MM.1S (cell line): ENCODE measurements at regions not wholly inside any gene's neighbourhood (a gene's known extent, or its start where the extent isn't known, plus 50 kb on each side); places are given as distances from the start of the nearest gene placed in this dataset.

ENCODE experiments used
- DNase-seq: peaks from one replicate; pipeline ENCODE4 v3.0.0-alpha.2; 2015
- H2AFZ ChIP-seq: fragments of 300-600 bp; sonication (generic); 2 replicates; pipeline ENCODE4 v1.6.0; 2016; ENCODE audit warnings: antibody characterized with exemption, low read length
- H3F3A ChIP-seq: fragments of 300-600 bp; sonication (generic); 2 replicates; pipeline ENCODE4 v1.6.1; 2016; ENCODE audit warnings: mild to moderate bottlenecking, antibody characterized with exemption, low read length, moderate library complexity, mixed read lengths; ENCODE audit not compliant: insufficient read depth
- H3K27ac ChIP-seq: fragments of 300-600 bp; sonication (generic); 2 replicates; pipeline ENCODE4 v1.5.1; 2016; ENCODE audit warnings: mild to moderate bottlenecking, low read length
- H3K27me3 ChIP-seq: fragments of 300-600 bp; sonication (generic); replicated peaks from 2 replicates; pipeline ENCODE4 v1.6.0; 2016; ENCODE audit warnings: low read length; ENCODE audit not compliant: insufficient read depth
- H3K36me3 ChIP-seq: fragments of 300-600 bp; sonication (generic); replicated peaks from 2 replicates; pipeline ENCODE4 v1.6.1; 2016; ENCODE audit warnings: mild to moderate bottlenecking, low read length, mixed read lengths; ENCODE audit not compliant: insufficient read depth
- H3K4me1 ChIP-seq: fragments of 300-600 bp; sonication (generic); 2 replicates; pipeline ENCODE4 v1.6.1; 2016; ENCODE audit warnings: low read length, mixed read lengths
- H3K4me2 ChIP-seq: fragments of 300-600 bp; sonication (generic); 2 replicates; pipeline ENCODE4 v1.6.0; 2016; ENCODE audit warnings: low read depth, low read length
- H3K4me3 ChIP-seq: fragments of 300-600 bp; sonication (generic); 2 replicates; pipeline ENCODE4 v1.5.1; 2016; ENCODE audit warnings: low read length, mixed read lengths
- H3K79me2 ChIP-seq: fragments of 300-600 bp; sonication (generic); 2 replicates; pipeline ENCODE4 v1.6.1; 2016; ENCODE audit warnings: mixed run types, low read length, mixed read lengths
- H3K9ac ChIP-seq: fragments of 300-600 bp; sonication (generic); 2 replicates; pipeline ENCODE4 v1.6.1; 2016; ENCODE audit warnings: low read length, mixed read lengths
- H3K9me2 ChIP-seq: fragments of 300-600 bp; sonication (generic); replicated peaks from 2 replicates; pipeline ENCODE4 v1.6.1; 2016; ENCODE audit warnings: mild to moderate bottlenecking, low read length, mixed read lengths; ENCODE audit not compliant: insufficient read depth
- H3K9me3 ChIP-seq: fragments of 300-600 bp; sonication (generic); replicated peaks from 2 replicates; pipeline ENCODE4 v1.6.1; 2016; ENCODE audit warnings: mild to moderate bottlenecking, low read length, mixed read lengths; ENCODE audit not compliant: insufficient read depth
- H4K20me1 ChIP-seq: fragments of 300-600 bp; sonication (generic); 2 replicates; pipeline ENCODE4 v1.6.1; 2016; ENCODE audit warnings: mild to moderate bottlenecking, low read length, moderate library complexity, mixed read lengths; ENCODE audit not compliant: insufficient read depth
- EZH2 ChIP-seq: fragments of 300-600 bp; sonication (generic); optimal IDR thresholded peaks from 2 replicates; pipeline ENCODE3; 2017; ENCODE audit warnings: low read depth, mild to moderate bottlenecking, antibody characterized with exemption, low read length, mixed read lengths
- EZH2phosphoT487 ChIP-seq: fragments of 300-600 bp; sonication (generic); IDR thresholded peaks from 2 replicates; pipeline ENCODE4 v1.6.1; 2018; ENCODE audit warnings: antibody characterized with exemption, low read length
- TF ChIP-seq, protein P1 (sequence below): fragments of 300-600 bp; sonication (generic); IDR thresholded peaks from 2 replicates; pipeline ENCODE4 v1.5.1; 2016; ENCODE audit warnings: antibody characterized with exemption, low read length, mixed read lengths

DNA sequence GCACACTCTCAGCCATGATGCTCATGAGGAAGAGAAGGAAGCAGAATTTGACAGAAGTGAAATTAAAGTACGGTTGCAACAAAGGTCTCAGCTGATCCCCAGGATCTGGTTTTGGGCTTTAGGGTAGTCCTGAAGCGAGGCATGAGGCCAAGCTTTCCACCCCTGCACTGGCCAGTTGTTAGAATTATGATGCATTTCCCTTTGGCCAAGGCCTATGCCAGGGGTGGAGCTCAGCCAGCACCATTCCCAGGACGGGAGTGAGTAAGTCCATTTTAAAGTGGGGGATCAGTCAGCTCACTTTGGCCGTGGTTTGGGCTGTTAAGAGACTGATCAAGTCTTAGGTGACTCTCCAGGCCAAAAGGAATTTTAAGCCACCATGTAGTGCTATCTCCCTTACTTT, 314.5 kb upstream of the MMADHC start:
- no peak overlapping the region for H3K27ac ChIP-seq
- DNase-seq = no peak
- no peaks in the 10 kb centered on the region for H3F3A ChIP-seq
- no peak overlapping the region for H3K4me2 ChIP-seq
- H3K4me1 ChIP-seq = no peaks in the 10 kb centered on the region
- H3K27me3 ChIP-seq = no peaks in the 10 kb centered on the region
- no peaks in the 10 kb centered on the region for H3K79me2 ChIP-seq
- H3K9me3 ChIP-seq = no peaks in the 10 kb centered on the region
- no peaks in the 10 kb centered on the region for H3K36me3 ChIP-seq
- H3K9me2 ChIP-seq = no peaks in the 10 kb centered on the region
- H2AFZ ChIP-seq = no peak overlapping the region
- TF ChIP-seq EZH2 (no peak), EZH2phosphoT487 (no peak)
- TF ChIP-seq, protein P1, sequence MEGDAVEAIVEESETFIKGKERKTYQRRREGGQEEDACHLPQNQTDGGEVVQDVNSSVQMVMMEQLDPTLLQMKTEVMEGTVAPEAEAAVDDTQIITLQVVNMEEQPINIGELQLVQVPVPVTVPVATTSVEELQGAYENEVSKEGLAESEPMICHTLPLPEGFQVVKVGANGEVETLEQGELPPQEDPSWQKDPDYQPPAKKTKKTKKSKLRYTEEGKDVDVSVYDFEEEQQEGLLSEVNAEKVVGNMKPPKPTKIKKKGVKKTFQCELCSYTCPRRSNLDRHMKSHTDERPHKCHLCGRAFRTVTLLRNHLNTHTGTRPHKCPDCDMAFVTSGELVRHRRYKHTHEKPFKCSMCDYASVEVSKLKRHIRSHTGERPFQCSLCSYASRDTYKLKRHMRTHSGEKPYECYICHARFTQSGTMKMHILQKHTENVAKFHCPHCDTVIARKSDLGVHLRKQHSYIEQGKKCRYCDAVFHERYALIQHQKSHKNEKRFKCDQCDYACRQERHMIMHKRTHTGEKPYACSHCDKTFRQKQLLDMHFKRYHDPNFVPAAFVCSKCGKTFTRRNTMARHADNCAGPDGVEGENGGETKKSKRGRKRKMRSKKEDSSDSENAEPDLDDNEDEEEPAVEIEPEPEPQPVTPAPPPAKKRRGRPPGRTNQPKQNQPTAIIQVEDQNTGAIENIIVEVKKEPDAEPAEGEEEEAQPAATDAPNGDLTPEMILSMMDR = no peak
- no peak overlapping the region for H3K4me3 ChIP-seq
- H4K20me1 ChIP-seq = no peaks in the 10 kb centered on the region
- no peak overlapping the region for H3K9ac ChIP-seq

DNA sequence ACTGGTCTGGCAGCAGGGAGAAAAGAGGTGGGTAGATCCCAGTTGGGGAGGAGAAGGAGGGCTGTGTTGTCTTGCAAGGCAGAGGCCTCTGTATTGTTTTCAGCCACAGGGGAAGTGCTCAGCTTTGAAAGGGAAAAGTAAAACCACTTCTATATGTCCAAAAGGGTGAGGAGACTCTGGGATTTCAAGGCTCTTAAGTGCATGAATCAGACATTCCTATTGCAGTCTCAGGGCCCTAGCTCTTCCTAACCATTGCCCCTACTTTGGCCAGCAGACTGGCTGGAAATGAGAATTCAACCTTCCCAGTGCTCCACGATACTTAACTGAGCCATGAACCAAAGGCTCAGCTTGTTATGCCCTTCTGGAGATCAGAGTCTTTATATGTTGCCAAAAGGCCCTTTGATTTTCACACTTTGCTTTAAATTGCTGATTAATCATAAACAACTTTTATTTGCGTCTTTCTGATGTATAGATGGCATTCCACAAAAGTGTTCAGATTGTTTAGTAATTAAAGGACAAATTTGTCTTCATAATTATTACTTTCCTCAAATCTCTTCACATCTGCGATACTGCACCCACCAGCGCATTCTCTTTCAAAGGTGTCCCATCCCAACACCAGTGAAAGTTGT, 313.8 kb upstream of the MMADHC start:
- H3K36me3 ChIP-seq = no peaks in the 10 kb centered on the region
- H4K20me1 ChIP-seq = no peaks in the 10 kb centered on the region
- no peaks in the 10 kb centered on the region for H3K9me2 ChIP-seq
- no peak overlapping the region for H3K27ac ChIP-seq
- no peaks in the 10 kb centered on the region for H3F3A ChIP-seq
- TF ChIP-seq, protein P1 = no peak
- no peak for TF ChIP-seq EZH2phosphoT487
- no peak for TF ChIP-seq EZH2
- no peaks in the 10 kb centered on the region for H3K9me3 ChIP-seq
- no peak overlapping the region for H2AFZ ChIP-seq
- no peak for DNase-seq
- no peak overlapping the region for H3K4me3 ChIP-seq
- no peak overlapping the region for H3K4me2 ChIP-seq
- no peaks in the 10 kb centered on the region for H3K4me1 ChIP-seq
- no peaks in the 10 kb centered on the region for H3K79me2 ChIP-seq
- no peaks in the 10 kb centered on the region for H3K27me3 ChIP-seq
- no peak overlapping the region for H3K9ac ChIP-seq

DNA sequence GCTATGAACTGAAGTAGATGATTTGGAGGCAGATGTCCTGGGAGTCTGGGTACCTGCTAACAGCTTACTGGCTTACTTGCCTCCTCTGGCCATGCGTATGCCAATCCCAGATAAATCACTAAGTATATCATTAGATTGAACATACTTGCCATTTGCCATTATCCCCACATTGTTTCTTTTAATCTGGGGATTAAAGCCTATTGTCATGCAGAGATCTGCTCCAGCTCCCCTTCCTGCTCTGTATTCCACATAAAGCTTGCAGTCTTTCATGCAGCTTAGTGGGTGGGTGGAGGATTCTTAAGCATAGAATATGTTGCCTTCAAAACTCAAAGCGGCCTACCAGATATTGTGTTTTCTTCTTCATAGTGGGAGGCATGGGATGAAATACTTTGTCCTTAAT, 311.8 kb upstream of the MMADHC start:
- no peak for TF ChIP-seq EZH2
- TF ChIP-seq EZH2phosphoT487 = no peak
- TF ChIP-seq, protein P1 = no peak
- Histone ChIP-seq H3K9ac (no peak overlapping the region), H2AFZ (no peak overlapping the region), H3K4me3 (no peak overlapping the region), H3F3A (peaks cover 5% of the 10 kb centered on the region; the same call in 1 of the 2 replicates), H4K20me1 (no peaks in the 10 kb centered on the region), H3K4me2 (no peak overlapping the region), H3K9me2 (no peaks in the 10 kb centered on the region), H3K79me2 (no peaks in the 10 kb centered on the region), H3K4me1 (peaks cover 10% of the 10 kb centered on the region), H3K36me3 (no peaks in the 10 kb centered on the region), H3K9me3 (no peaks in the 10 kb centered on the region), H3K27ac (no peak overlapping the region), H3K27me3 (no peaks in the 10 kb centered on the region)
- DNase-seq = no peak
